HG03135 (cell line): ENCODE measurements at regions not wholly inside any gene's neighbourhood (a gene's known extent, or its start where the extent isn't known, plus 50 kb on each side); places are given as distances from the start of the nearest gene placed in this dataset.
A peak's percentile ranks its signal among the peaks of the same experiment; 100 is the strongest.
"Not testable (repeated sequence)": the region's sequence is repeated elsewhere in the genome, so short reads cannot be mapped to it uniquely, and the experiment has no call there.

Source experiments
- ATAC-seq: cut with Tn5 transposase; IDR thresholded peaks from one replicate; pipeline ENCODE4 v1.9.1; 2021; ENCODE audit warnings: mild to moderate bottlenecking, moderate library complexity; ENCODE audit not compliant: unreplicated experiment

- no peak for ATAC-seq
These were observed 107.7 kb upstream of the ZNF648 start for GRCh38 chr1:182169203-182169602.

- ATAC-seq = no peak
These were observed 105.2 kb upstream of the ZNF648 start for GRCh38 chr1:182166750-182167149.

GRCh38 chr1:182166321-182166720, 104.8 kb upstream of the ZNF648 start:
- ATAC-seq = no peak

- ATAC-seq = no peak
These were observed 102.8 kb upstream of the ZNF648 start for GRCh38 chr1:182164273-182164672.

- ATAC-seq = no peak
These were observed 102.3 kb upstream of the ZNF648 start for GRCh38 chr1:182163821-182164223.

- ATAC-seq = no peak
These were observed 97.9 kb upstream of the ZNF648 start for GRCh38 chr1:182159443-182159842.

- ATAC-seq = no peak
These were observed 95.7 kb upstream of the ZNF648 start for GRCh38 chr1:182157187-182157586.

- ATAC-seq = not testable (repeated sequence)
These were observed 92.9 kb upstream of the ZNF648 start for GRCh38 chr1:182154425-182154824.

- no peak for ATAC-seq
These were observed 88.0 kb upstream of the ZNF648 start for GRCh38 chr1:182149411-182149965.

GRCh38 chr1:182147951-182148350, 86.4 kb upstream of the ZNF648 start:
- no peak for ATAC-seq

- ATAC-seq = peak; percentile 83
These were observed 85.8 kb upstream of the ZNF648 start for GRCh38 chr1:182147136-182147820.

GRCh38 chr1:182146286-182146685, 84.8 kb upstream of the ZNF648 start:
- ATAC-seq = no peak

GRCh38 chr1:182145441-182145840, 83.9 kb upstream of the ZNF648 start:
- ATAC-seq = no peak

- ATAC-seq = no peak
These were observed 83.1 kb upstream of the ZNF648 start for GRCh38 chr1:182144646-182145030.

GRCh38 chr1:182143825-182144645, 82.5 kb upstream of the ZNF648 start:
- ATAC-seq = no peak

- ATAC-seq = no peak
These were observed 81.7 kb upstream of the ZNF648 start for GRCh38 chr1:182143154-182143657.

GRCh38 chr1:182142621-182143020, 81.1 kb upstream of the ZNF648 start:
- no peak for ATAC-seq

GRCh38 chr1:182141040-182141439, 79.5 kb upstream of the ZNF648 start:
- ATAC-seq = no peak

GRCh38 chr1:182139496-182139895, 78.0 kb upstream of the ZNF648 start:
- no peak for ATAC-seq

GRCh38 chr1:182137546-182137945, 76.0 kb upstream of the ZNF648 start:
- no peak for ATAC-seq

GRCh38 chr1:182135946-182136345, 74.4 kb upstream of the ZNF648 start:
- no peak for ATAC-seq

GRCh38 chr1:182134257-182134656, 72.7 kb upstream of the ZNF648 start:
- ATAC-seq = no peak
